ENCODE measurements at regions not wholly inside any gene's neighbourhood (a gene's known extent, or its start where the extent isn't known, plus 50 kb on each side); places are given as distances from the start of the nearest gene placed in this dataset.
"Not testable (repeated sequence)": the region's sequence is repeated elsewhere in the genome, so short reads cannot be mapped to it uniquely, and the experiment has no call there.

- DNase-seq: no peak
These were observed 281.8 kb upstream of the ZNF507 start for GRCh38 chr19:32063601-32064000.

GRCh38 chr19:32066056-32066455, 279.4 kb upstream of the ZNF507 start:
- DNase-seq: no peak

GRCh38 chr19:32067685-32068084, 277.7 kb upstream of the ZNF507 start:
- no peak for DNase-seq

GRCh38 chr19:32068793-32069192, 276.6 kb upstream of the ZNF507 start:
- no peak for DNase-seq

GRCh38 chr19:32070101-32070500, 275.3 kb upstream of the ZNF507 start:
- DNase-seq: no peak

- DNase-seq: no peak
These were observed 263.4 kb upstream of the ZNF507 start for GRCh38 chr19:32082028-32082427.

GRCh38 chr19:32084756-32085363, 260.6 kb upstream of the ZNF507 start:
- not testable (repeated sequence) for DNase-seq

- no peak for DNase-seq
These were observed 254.2 kb upstream of the ZNF507 start for GRCh38 chr19:32091241-32091640.

- DNase-seq: no peak
These were observed 248.4 kb upstream of the ZNF507 start for GRCh38 chr19:32097011-32097410.

- DNase-seq: no peak
These were observed 247.8 kb upstream of the ZNF507 start for GRCh38 chr19:32097620-32098019.

- DNase-seq: no peak
These were observed 246.4 kb upstream of the ZNF507 start for GRCh38 chr19:32098968-32099367.

- DNase-seq: no peak
These were observed 244.2 kb upstream of the ZNF507 start for GRCh38 chr19:32101206-32101605.

GRCh38 chr19:32103541-32103940, 241.9 kb upstream of the ZNF507 start:
- DNase-seq: no peak

GRCh38 chr19:32104153-32104849, 241.1 kb upstream of the ZNF507 start:
- DNase-seq: no peak

GRCh38 chr19:32104850-32105235, 240.6 kb upstream of the ZNF507 start:
- DNase-seq: no peak

- no peak for DNase-seq
These were observed 239.7 kb upstream of the ZNF507 start for GRCh38 chr19:32105527-32106310.

GRCh38 chr19:32122258-32122657, 223.2 kb upstream of the ZNF507 start:
- no peak for DNase-seq

- DNase-seq: no peak
These were observed 222.0 kb upstream of the ZNF507 start for GRCh38 chr19:32123355-32123940.

GRCh38 chr19:32124585-32124984, 220.8 kb upstream of the ZNF507 start:
- DNase-seq: no peak

GRCh38 chr19:32129141-32129540, 216.3 kb upstream of the ZNF507 start:
- DNase-seq: no peak

- DNase-seq: no peak
These were observed 215.1 kb upstream of the ZNF507 start for GRCh38 chr19:32130332-32130731.

- DNase-seq: no peak
These were observed 214.4 kb upstream of the ZNF507 start for GRCh38 chr19:32131005-32131404.

- no peak for DNase-seq
These were observed 207.0 kb upstream of the ZNF507 start for GRCh38 chr19:32138416-32138815.

Measured in stimulated activated CD4-positive, alpha-beta T cell treated with anti-CD3 and anti-CD28 coated beads, Interleukin-1b, Interleukin-23, amount 100 ng/mL, for 48 hours (primary cell).